ENCODE measurements at regions not wholly inside any gene's neighbourhood (a gene's known extent, or its start where the extent isn't known, plus 50 kb on each side); places are given as distances from the start of the nearest gene placed in this dataset.

DNA sequence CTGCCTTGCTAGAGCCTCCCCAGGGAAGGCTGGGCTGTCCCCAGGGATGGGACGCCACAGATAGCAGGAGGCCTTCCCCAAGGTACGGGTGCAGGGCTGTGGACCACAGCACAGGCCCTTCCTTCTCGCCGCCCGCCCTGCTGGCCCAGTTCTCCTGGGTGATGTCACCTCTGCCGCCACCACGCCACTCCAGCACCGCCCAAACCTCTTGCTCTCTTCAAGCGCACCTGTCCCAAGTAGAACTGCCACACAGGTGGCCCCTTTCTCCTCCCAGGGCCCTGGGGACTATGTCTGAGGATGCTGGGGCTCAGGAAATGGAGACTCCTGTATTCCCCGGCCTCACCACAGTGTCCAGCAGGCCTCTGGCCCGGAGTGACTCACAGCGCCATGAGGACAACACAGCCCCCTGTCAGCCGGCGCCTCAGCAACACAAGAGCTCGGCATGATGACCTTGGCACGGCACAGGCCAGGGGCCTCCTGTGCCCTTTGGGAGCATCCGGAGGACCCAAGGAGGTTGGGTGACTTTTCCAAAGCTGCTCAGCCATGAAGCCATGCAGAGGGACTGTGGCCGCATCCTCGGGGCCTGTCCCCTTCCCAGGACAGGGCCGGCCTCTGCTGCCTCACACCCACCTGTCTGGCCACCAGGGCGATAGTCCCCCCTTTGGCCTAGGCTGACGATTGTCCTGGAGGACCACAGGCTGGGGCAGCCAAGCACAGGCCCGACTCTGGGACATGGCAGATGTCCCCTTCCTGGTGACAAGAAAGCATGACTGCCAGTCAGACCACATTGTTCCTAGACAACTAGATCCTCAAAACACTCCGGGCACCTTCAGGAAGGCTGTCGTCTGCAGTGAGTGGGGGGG lies 1023.5 kb downstream of the BRD1 start:
- TF ChIP-seq, protein P1, sequence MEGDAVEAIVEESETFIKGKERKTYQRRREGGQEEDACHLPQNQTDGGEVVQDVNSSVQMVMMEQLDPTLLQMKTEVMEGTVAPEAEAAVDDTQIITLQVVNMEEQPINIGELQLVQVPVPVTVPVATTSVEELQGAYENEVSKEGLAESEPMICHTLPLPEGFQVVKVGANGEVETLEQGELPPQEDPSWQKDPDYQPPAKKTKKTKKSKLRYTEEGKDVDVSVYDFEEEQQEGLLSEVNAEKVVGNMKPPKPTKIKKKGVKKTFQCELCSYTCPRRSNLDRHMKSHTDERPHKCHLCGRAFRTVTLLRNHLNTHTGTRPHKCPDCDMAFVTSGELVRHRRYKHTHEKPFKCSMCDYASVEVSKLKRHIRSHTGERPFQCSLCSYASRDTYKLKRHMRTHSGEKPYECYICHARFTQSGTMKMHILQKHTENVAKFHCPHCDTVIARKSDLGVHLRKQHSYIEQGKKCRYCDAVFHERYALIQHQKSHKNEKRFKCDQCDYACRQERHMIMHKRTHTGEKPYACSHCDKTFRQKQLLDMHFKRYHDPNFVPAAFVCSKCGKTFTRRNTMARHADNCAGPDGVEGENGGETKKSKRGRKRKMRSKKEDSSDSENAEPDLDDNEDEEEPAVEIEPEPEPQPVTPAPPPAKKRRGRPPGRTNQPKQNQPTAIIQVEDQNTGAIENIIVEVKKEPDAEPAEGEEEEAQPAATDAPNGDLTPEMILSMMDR (IDR thresholded peaks at IDR 0.05; ENCODE audit: low read depth, low read length) = no peak
- no peak for TF ChIP-seq MAX (IDR thresholded peaks at IDR 0.05; ENCODE audit: low read depth, low read length)
- no peak for TF ChIP-seq POLR2A (IDR thresholded peaks at IDR 0.05; ENCODE audit: extremely low read depth, insufficient read length)
- no peak for TF ChIP-seq MYC (IDR thresholded peaks at IDR 0.05; ENCODE audit: low read depth, low read length)
- DNase-seq (ENCODE audit: low read depth) = no peak
- no peak overlapping the region for H3K4me3 ChIP-seq (ENCODE audit: low read depth, low read length)

- no peak for TF ChIP-seq MAX (IDR thresholded peaks at IDR 0.05; ENCODE audit: low read depth, low read length)
- TF ChIP-seq, protein P1 (IDR thresholded peaks at IDR 0.05; ENCODE audit: low read depth, low read length) = no peak
- no peak for TF ChIP-seq POLR2A (IDR thresholded peaks at IDR 0.05; ENCODE audit: extremely low read depth, insufficient read length)
- no peak for TF ChIP-seq MYC (IDR thresholded peaks at IDR 0.05; ENCODE audit: low read depth, low read length)
- no peak for DNase-seq (ENCODE audit: low read depth)
- H3K4me3 ChIP-seq (ENCODE audit: low read depth, low read length) = no peak overlapping the region
Measured at GRCh38 chr22:48803171-48803947, 1024.3 kb downstream of the BRD1 start.

- DNase-seq (ENCODE audit: low read depth) = no peak
- TF ChIP-seq, protein P1 (IDR thresholded peaks at IDR 0.05; ENCODE audit: low read depth, low read length) = no peak
- TF ChIP-seq MAX (IDR thresholded peaks at IDR 0.05; ENCODE audit: low read depth, low read length) = no peak
- TF ChIP-seq MYC (IDR thresholded peaks at IDR 0.05; ENCODE audit: low read depth, low read length) = no peak
- no peak for TF ChIP-seq POLR2A (IDR thresholded peaks at IDR 0.05; ENCODE audit: extremely low read depth, insufficient read length)
- no peak overlapping the region for H3K4me3 ChIP-seq (ENCODE audit: low read depth, low read length)
Measured at GRCh38 chr22:48802576-48802975, 1025.1 kb downstream of the BRD1 start.

DNA sequence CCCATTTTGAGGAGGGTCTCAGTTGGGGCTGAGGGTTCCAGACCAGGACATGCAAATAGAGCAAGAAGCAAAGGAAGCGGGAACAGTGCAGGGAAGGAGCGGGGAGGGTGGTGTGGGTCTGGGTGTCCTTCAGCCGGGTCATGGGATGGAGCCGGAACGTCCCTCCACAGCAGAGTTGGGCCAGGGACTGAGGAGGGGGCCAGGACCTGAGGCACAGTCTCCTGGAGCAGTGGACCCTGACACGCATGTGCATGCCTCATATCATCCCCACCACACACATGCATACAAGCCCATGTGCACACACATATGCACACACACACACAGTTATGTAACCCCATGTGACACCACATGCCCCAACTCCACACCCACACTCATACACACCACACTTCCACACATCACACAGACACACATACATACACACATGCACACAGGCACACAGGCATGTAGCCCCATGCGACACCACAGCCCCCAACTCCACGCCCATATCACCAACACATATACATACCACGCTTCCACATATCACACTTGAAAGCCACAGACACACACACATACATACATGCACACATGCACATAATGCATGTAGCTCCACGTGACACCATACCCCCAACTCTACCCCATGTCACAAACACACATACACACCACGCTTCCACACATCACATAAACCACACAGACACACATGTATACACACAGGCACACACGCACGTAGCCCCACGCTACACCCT lies 1026.6 kb downstream of the BRD1 start:
- DNase-seq (ENCODE audit: low read depth) = no peak
- TF ChIP-seq POLR2A (IDR thresholded peaks at IDR 0.05; ENCODE audit: extremely low read depth, insufficient read length) (no peak), MAX (IDR thresholded peaks at IDR 0.05; ENCODE audit: low read depth, low read length) (no peak), MYC (IDR thresholded peaks at IDR 0.05; ENCODE audit: low read depth, low read length) (no peak)
- TF ChIP-seq, protein P1 (IDR thresholded peaks at IDR 0.05; ENCODE audit: low read depth, low read length) = no peak
- no peak overlapping the region for H3K4me3 ChIP-seq (ENCODE audit: low read depth, low read length)

DNA sequence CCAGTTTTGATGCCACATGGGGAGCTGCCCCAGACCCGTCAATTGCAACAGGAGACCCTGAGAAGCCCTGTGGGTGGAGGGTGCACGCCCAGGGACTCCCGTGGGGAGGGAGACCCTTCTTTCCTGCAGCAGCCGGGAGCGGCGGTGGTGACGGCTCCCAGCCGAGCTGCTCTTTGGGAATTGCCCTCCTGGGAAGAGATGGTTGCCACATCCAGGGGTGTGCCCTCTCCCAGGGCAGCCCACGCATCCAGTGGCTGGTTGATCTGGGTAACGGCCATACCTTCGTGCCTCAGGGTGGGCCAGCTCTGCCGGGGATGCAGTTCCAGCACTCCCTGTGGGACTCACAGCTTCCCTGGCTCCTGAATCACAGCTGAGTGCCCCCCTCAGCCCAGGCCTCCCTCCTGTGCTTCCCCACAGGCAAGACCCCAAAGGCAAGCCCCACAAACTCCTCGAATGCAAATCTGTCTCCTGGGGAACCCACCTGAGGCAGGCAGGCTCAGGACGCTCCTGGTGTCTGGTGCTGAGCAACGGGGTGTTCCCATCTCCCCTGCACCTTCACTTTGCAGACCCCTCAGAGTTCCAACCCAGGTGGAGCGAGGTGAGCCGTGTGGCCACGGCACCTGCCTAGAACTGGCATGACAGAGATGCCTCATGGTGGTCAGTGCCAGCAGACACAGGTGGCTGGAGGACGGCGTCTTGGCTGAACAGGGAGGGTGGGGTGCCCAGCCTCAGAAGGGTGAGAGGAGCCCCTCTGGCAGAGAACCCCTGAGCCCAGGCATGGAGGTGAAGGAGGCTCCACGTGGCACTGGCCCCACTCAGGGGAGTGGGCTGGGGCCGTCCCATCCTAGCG lies 1027.4 kb downstream of the BRD1 start:
- TF ChIP-seq POLR2A (IDR thresholded peaks at IDR 0.05; ENCODE audit: extremely low read depth, insufficient read length) = no peak
- DNase-seq (ENCODE audit: low read depth) = no peak
- no peak overlapping the region for H3K4me3 ChIP-seq (ENCODE audit: low read depth, low read length)

Measured in NB4 (cell line).